GM19351 (cell line): ENCODE measurements at regions not wholly inside any gene's neighbourhood (a gene's known extent, or its start where the extent isn't known, plus 50 kb on each side); places are given as distances from the start of the nearest gene placed in this dataset.

ENCODE experiments used
- ATAC-seq: cut with Tn5 transposase; IDR thresholded peaks from one replicate; pipeline ENCODE4 v1.9.1; 2021; ENCODE audit warnings: mild to moderate bottlenecking, moderate library complexity; ENCODE audit not compliant: unreplicated experiment

- ATAC-seq: no peak
Observed at GRCh38 chrX:106341823-106342222, 173.7 kb downstream of the PWWP3B start.

- ATAC-seq: no peak
Observed at GRCh38 chrX:106356580-106356979, 188.5 kb downstream of the PWWP3B start.

- ATAC-seq: no peak
Observed at GRCh38 chrX:106363214-106363613, 195.1 kb downstream of the PWWP3B start.

- ATAC-seq: peak; percentile 74
Observed at GRCh38 chrX:106378616-106379015, 210.5 kb downstream of the PWWP3B start.

GRCh38 chrX:106391284-106391911 is 220.4 kb upstream of the RADX start:
- ATAC-seq: no peak

- ATAC-seq: no peak
Observed at GRCh38 chrX:106392346-106392745, 219.4 kb upstream of the RADX start.

GRCh38 chrX:106397788-106398538 is 213.8 kb upstream of the RADX start:
- ATAC-seq: peak; percentile 58

GRCh38 chrX:106401965-106402559 is 209.7 kb upstream of the RADX start:
- ATAC-seq: no peak

- no peak for ATAC-seq
Observed at GRCh38 chrX:106404512-106404911, 207.3 kb upstream of the RADX start.

- peak; percentile 99 for ATAC-seq
Observed at GRCh38 chrX:106415276-106415895, 196.4 kb upstream of the RADX start.

- no peak for ATAC-seq
Observed at GRCh38 chrX:106436691-106437090, 175.1 kb upstream of the RADX start.

GRCh38 chrX:106437407-106437806 is 174.4 kb upstream of the RADX start:
- ATAC-seq: no peak

GRCh38 chrX:106450405-106450804 is 161.4 kb upstream of the RADX start:
- ATAC-seq: no peak

GRCh38 chrX:106451933-106452332 is 159.8 kb upstream of the RADX start:
- no peak for ATAC-seq

- ATAC-seq: no peak
Observed at GRCh38 chrX:106454991-106455390, 156.8 kb upstream of the RADX start.

GRCh38 chrX:106457802-106458201 is 154.0 kb upstream of the RADX start:
- no peak for ATAC-seq

GRCh38 chrX:106467422-106467821 is 144.4 kb upstream of the RADX start:
- ATAC-seq: no peak

- no peak for ATAC-seq
Observed at GRCh38 chrX:106467943-106468342, 143.8 kb upstream of the RADX start.

- ATAC-seq: no peak
Observed at GRCh38 chrX:106468433-106468832, 143.3 kb upstream of the RADX start.

GRCh38 chrX:106479920-106480319 is 131.9 kb upstream of the RADX start:
- ATAC-seq: no peak

- ATAC-seq: no peak
Observed at GRCh38 chrX:106481341-106481740, 130.4 kb upstream of the RADX start.

GRCh38 chrX:106484233-106484632 is 127.5 kb upstream of the RADX start:
- ATAC-seq: peak; percentile 95
